Lower lobe of right lung (tissue), 2 donors: ENCODE measurements at regions not wholly inside any gene's neighbourhood (a gene's known extent, or its start where the extent isn't known, plus 50 kb on each side); places are given as distances from the start of the nearest gene placed in this dataset.

ENCODE experiments used
- ATAC-seq, 2 donors: fragments of 200-7000 bp; cut with Tn5 transposase; one replicate each; pipeline ENCODE4 v1.9.1; 2020 to 2022; ENCODE audit warnings: mild to moderate bottlenecking in 2 of 2, moderate library complexity in 2 of 2
- DNase-seq: peaks from one replicate; pipeline ENCODE4 v3.0.0-alpha.2; 2020
- H3K27ac ChIP-seq: fragments of 200-600 bp; one replicate; pipeline ENCODE4 v1.8.0; 2022
- H3K27me3 ChIP-seq: fragments of 200-600 bp; one replicate; pipeline ENCODE4 v1.8.0; 2022; ENCODE audit warnings: low read depth
- H3K36me3 ChIP-seq: fragments of 200-600 bp; one replicate; pipeline ENCODE4 v1.8.0; 2022; ENCODE audit warnings: mild to moderate bottlenecking
- H3K4me1 ChIP-seq: fragments of 200-600 bp; one replicate; pipeline ENCODE4 v1.8.0; 2022
- H3K4me3 ChIP-seq: fragments of 200-600 bp; one replicate; pipeline ENCODE4 v1.8.0; 2022; ENCODE audit warnings: mild to moderate bottlenecking
- H3K9me3 ChIP-seq: fragments of 200-600 bp; one replicate; pipeline ENCODE4 v1.8.0; 2022
- CTCF ChIP-seq: fragments of 200-600 bp; IDR thresholded peaks from one replicate; pipeline ENCODE4 v1.8.0; 2022; ENCODE audit warnings: antibody characterized with exemption, mild to moderate bottlenecking
- intact Hi-C: fragments of 100-400 bp; cut with DNase I; formaldehyde crosslinking; loops from one replicate; pipeline ENCODE4 v1.11.0; 2022
- donor health status: DM: no; HTN: yes; CAD: no; lungs with severe emphysema.

- TF ChIP-seq CTCF, result no peak
Measured at GRCh38 chr5:173550641-173551040, 65.8 kb downstream of the BOD1 start.

GRCh38 chr5:173549644-173550043, 66.8 kb downstream of the BOD1 start:
- Histone ChIP-seq H3K4me1 (no peaks in the 10 kb centered on the region), H3K9me3 (no peaks in the 10 kb centered on the region), H3K4me3 (no peak overlapping the region), H3K36me3 (no peaks in the 10 kb centered on the region), H3K27me3 (no peaks in the 10 kb centered on the region), H3K27ac (no peak overlapping the region)
- no peak for TF ChIP-seq CTCF
- ATAC-seq, result no peak
- intact Hi-C loops, result no loop called here
- no peak for DNase-seq

More at GRCh38 chr5:173550641-173551040, 65.8 kb downstream of the BOD1 start:
- H3K36me3 ChIP-seq, result no peaks in the 10 kb centered on the region
- no peak overlapping the region for H3K4me3 ChIP-seq
- no peaks in the 10 kb centered on the region for H3K9me3 ChIP-seq
- H3K4me1 ChIP-seq, result no peaks in the 10 kb centered on the region
- DNase-seq, result no peak
- intact Hi-C loops, result no loop called here
- no peak for ATAC-seq
- peaks cover under 1% of the 10 kb centered on the region for H3K27me3 ChIP-seq
- no peak overlapping the region for H3K27ac ChIP-seq

- DNase-seq (no peak), ATAC-seq (no peak)
- H3K9me3 ChIP-seq, result no peaks in the 10 kb centered on the region
- H3K27ac ChIP-seq, result no peak overlapping the region
- H3K4me3 ChIP-seq, result no peak overlapping the region
- no peaks in the 10 kb centered on the region for H3K27me3 ChIP-seq
- intact Hi-C loops, result no loop called here
- H3K4me1 ChIP-seq, result no peaks in the 10 kb centered on the region
- TF ChIP-seq CTCF, result no peak
- no peaks in the 10 kb centered on the region for H3K36me3 ChIP-seq
Measured at GRCh38 chr5:173547579-173547978, 68.9 kb downstream of the BOD1 start.

GRCh38 chr5:173542964-173543363, 73.5 kb downstream of the BOD1 start:
- intact Hi-C loops, result no loop called here
- no peak for DNase-seq
- no peak for ATAC-seq

GRCh38 chr5:173542159-173542558, 74.3 kb downstream of the BOD1 start:
- no peak for DNase-seq
- no peak for TF ChIP-seq CTCF

More at GRCh38 chr5:173542964-173543363, 73.5 kb downstream of the BOD1 start:
- no peak overlapping the region for H3K4me3 ChIP-seq
- H3K9me3 ChIP-seq, result no peaks in the 10 kb centered on the region
- no peak for TF ChIP-seq CTCF
- H3K27me3 ChIP-seq, result no peaks in the 10 kb centered on the region
- no peak overlapping the region for H3K27ac ChIP-seq
- no peaks in the 10 kb centered on the region for H3K36me3 ChIP-seq
- H3K4me1 ChIP-seq, result no peaks in the 10 kb centered on the region

GRCh38 chr5:173538654-173539053, 77.8 kb downstream of the BOD1 start:
- H3K36me3 ChIP-seq, result no peaks in the 10 kb centered on the region
- H3K4me3 ChIP-seq, result no peak overlapping the region
- no peaks in the 10 kb centered on the region for H3K4me1 ChIP-seq
- ATAC-seq (no peak), DNase-seq (no peak)
- intact Hi-C loops, result no loop called here
- no peaks in the 10 kb centered on the region for H3K9me3 ChIP-seq
- H3K27ac ChIP-seq, result no peak overlapping the region
- H3K27me3 ChIP-seq, result no peaks in the 10 kb centered on the region
- no peak for TF ChIP-seq CTCF

More at GRCh38 chr5:173542159-173542558, 74.3 kb downstream of the BOD1 start:
- Histone ChIP-seq H3K4me3 (no peak overlapping the region), H3K4me1 (no peaks in the 10 kb centered on the region), H3K27ac (no peak overlapping the region), H3K36me3 (no peaks in the 10 kb centered on the region), H3K9me3 (no peaks in the 10 kb centered on the region), H3K27me3 (no peaks in the 10 kb centered on the region)
- no peak for ATAC-seq
- intact Hi-C loops, result no loop called here
